GM18951 (cell line): ENCODE measurements at regions not wholly inside any gene's neighbourhood (a gene's known extent, or its start where the extent isn't known, plus 50 kb on each side); places are given as distances from the start of the nearest gene placed in this dataset.
"Not testable (repeated sequence)": the region's sequence is repeated elsewhere in the genome, so short reads cannot be mapped to it uniquely, and the experiment has no call there.

Source experiments
- POLR2A ChIP-seq: IDR thresholded peaks from 4 replicates; pipeline ENCODE4 v1.6.1; 2011; ENCODE audit warnings: mild to moderate bottlenecking; ENCODE audit not compliant: insufficient read length, insufficient read depth; ENCODE audit errors: extremely low read depth
- in situ Hi-C: fragments of 300-500 bp; cut with MboI; formaldehyde crosslinking; loops from one replicate; pipeline ENCODE4 v1.12.0; 2022; ENCODE audit warnings: low sequenced_read_pairs, mixed read lengths, inconsistent platforms; ENCODE audit not compliant: unreplicated experiment

DNA sequence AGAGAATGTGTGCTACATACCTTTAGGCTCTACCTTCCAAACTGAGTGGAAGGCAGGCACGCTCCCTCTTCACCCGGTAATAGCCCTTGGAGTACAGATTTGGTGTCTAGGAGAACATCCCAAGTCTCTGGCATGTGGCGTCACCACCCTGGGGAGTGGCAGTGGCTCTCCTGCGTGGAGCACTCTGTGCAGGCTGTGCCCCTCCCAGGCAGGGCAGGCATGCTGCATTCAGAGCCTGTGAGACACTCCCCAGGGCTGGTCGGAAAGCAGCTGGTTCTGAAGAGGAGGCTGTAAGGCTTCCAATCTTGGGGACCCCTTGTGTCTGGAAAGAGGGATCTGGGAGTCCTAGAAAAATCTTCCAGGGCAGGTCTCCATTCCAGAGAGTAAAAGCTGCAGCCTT, 193.3 kb downstream of the ANKRD30B start:
- in situ Hi-C loops: no loop called here
- TF ChIP-seq POLR2A: no peak

DNA sequence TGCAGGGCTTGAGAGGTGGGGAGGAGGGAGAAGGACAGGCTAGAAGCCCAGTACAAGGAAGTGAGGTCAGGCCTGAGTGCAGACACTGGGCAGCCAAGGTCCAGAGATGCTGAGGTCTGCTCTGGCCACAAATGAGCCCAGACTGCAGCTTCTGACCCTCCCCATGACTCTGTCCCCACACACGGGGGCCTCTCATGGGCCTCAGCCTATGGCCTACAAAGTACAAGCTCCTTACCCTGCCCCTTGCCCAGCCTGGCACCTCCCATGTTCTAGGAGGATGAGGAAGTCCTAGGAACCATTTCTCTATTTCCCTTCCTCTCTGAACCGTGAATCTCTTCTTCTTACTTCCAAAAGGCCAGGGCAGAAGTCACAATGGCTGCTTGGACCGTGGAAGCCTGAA, 193.8 kb downstream of the ANKRD30B start:
- in situ Hi-C loops: no loop called here
- TF ChIP-seq POLR2A: no peak

DNA sequence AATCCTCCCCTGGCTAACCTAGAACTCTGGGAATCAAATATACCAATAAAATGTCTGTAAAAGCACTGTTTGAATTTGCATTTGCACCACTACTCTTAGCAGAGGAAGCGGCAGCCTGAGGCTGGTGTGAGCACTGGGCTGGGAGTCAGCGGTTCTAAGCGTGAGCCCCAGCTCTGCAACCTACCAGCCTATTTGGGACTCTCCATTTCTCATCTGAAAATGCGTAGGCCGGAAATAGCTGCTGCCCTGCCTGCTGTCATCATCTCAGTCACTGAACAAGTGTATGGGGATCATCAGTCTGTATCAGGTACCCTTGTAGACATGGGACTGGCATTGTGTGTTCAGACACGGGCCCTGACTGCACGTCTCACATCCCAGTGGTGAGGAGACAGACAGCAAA, 194.3 kb downstream of the ANKRD30B start:
- no peak for TF ChIP-seq POLR2A
- in situ Hi-C loops: no loop called here

DNA sequence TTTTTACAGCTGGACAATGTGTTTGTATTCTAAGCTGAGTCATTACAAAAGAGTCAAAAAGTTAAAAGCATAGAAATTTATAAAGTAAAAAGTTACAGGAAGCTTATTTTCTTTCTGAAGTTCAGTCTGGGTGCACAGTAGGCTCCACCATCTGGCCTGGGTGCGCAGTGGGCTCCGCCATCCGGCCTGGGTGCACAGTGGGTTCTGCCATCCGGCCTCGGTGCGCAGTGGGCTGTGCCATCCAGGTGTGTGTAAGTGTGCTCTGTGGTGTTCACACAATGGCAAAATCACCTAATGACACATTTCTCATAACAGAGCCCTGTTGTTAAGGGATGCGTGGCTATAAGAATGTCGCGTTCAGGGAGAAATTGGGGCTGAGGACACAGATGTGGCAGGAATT, 195.5 kb downstream of the ANKRD30B start:
- no peak for TF ChIP-seq POLR2A
- in situ Hi-C loops: no loop called here

DNA sequence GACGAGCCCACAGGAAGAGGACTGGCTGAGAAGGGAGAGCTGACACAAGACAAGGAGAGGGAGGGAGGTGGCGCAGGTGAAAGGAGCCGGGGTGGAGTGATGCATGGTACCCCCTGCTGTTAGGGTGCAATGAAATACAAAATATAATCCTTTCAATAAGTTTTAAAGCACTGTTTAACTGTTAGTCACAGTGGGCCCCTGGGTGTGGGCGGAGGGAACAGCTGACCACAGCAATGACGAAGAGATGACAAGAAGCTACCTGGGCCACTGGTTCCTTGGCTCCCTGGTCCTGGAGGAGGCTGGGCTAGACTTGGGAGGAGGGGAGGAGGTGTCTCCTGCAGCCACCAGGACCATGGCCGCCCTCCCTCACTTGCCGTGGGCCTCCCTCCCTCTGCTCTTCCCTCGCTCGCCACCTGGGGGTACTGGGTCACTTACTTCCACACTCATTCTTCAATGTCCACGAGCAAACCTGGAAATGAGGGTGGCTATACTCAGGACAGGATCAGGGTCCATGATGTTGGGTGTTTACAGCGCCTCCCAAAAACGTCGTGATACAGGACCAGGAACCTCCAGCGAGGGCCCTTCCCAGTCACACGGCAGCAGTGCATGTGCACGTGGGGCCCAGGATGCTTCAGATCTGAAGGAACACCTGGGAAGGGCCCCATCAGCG, 196.1 kb downstream of the ANKRD30B start:
- no peak for TF ChIP-seq POLR2A
- in situ Hi-C loops: no loop called here

DNA sequence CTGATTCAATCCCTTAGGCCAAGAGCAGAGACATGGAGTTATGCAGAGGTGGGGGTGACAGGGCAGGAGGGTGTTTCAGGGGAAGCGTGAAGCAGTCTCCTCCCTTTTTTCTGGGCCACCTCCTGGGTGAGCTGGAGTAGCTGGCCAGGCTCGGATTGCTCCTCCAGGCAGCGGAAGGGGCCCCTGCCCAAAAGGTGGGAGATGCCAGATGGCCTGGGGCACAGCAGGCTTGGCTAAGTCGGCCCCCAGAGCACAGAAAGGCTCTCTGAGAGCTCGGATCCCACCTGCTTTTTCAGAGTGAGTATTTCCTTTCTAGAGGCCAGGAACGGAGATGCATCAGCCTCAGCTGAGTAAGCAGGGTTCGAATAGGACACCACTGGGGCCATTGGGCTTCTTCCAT, 196.9 kb downstream of the ANKRD30B start:
- in situ Hi-C loops: no loop called here
- TF ChIP-seq POLR2A: no peak

DNA sequence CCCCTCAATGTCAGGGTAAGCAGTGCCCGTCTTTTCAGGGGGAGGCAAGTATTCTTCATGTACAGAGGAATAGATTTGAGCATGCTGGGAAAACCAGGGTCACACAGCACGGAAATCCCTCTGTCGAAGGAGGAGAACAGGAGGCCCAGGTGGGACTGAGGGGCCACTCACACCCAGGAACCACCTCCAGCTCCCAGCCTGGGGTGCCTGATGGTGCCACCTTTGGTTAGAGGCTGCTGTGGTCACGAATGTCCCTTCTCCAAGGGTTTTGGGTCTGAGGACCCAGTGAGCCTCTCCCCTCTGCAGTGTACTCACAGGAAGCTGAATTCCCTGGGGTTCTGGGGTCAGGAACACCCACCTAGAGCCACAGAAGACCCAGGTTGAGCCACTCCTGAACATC, 197.3 kb downstream of the ANKRD30B start:
- TF ChIP-seq POLR2A: no peak
- in situ Hi-C loops: no loop called here

DNA sequence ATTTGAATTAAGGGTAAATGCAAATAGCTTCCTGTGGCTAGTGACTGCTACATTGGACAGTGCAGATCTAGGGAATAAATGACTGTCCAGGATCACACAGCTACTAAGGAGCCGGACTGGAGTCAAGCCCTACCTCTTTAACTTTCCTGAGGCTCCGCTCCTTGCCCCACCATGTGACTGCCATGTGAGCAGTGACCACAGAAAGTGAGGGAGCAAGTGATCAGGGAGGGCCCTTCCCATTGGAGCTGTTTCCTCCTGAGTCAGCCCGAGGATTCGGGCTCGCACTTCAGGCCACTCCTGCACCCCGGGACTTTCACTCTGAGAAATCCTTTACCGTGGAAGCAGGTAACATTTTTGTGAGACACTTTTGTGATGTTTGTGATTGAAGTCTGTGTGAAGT, 198.0 kb downstream of the ANKRD30B start:
- no peak for TF ChIP-seq POLR2A
- in situ Hi-C loops: no loop called here

DNA sequence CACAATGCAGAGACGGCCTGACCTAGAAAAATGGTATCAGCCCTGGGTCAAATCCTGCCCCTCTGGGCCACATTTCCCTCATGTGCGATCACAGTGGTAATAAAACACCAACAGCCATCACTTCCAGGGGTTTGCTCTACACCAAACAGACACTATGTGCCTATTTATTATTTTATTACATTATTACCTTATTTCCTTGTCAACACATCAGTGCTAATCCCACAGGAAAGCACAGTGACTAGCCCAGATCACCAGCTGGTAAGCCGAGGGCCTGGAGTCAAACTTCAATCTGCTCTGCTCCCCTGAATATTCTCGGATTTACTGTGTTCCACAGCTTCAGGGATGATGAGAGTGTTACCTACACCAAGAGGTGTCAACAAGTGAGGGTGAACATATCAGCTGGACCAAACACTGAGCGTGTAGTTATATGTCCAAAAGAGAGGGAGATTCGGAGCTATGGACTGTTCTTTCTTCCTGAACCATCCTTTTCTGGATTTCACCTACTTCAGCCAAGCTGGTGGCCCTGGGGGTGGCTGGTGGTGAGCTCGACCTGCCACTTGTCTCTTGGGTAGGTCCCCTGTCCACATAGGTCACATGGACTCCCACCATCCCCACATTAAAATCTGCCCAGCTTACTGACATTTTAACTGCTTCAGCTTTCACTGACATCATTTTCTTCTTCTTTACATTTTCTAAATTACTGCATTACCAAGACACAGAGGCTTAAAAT, 198.9 kb downstream of the ANKRD30B start:
- in situ Hi-C loops: not testable (repeated sequence)

DNA sequence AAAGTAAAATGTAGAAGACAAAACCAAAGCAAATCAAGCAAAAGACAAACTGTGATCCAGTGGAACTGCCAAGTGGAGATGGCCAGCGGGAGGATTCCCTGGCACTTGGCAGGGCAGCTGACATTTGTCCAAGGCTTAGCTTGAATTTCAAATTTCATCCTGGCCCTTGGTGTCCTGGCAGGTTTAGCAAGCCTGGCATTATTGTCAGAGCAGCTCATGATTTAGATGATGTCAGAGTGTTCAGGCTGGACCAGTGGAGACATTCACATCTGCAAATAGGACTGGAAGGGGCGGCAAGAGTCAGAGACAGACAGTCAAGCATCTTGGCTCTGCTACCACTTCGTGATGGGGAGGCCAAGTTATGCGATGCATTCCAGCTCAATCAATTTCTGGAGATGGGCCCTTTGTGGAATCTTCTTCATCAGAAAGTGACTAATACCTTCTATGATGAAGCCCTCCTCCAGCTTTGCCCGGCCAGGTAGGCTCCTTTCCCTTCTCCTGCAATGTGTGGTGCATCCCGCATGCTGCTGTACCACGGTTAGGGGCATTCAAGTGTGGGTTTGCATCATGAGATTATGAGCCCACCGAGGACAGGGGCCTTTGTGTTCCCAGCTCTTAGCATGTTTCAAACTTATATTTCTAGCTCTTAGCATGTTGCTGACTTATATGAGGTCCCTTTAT, 199.7 kb downstream of the ANKRD30B start:
- in situ Hi-C loops: no loop called here
- no peak for TF ChIP-seq POLR2A

DNA sequence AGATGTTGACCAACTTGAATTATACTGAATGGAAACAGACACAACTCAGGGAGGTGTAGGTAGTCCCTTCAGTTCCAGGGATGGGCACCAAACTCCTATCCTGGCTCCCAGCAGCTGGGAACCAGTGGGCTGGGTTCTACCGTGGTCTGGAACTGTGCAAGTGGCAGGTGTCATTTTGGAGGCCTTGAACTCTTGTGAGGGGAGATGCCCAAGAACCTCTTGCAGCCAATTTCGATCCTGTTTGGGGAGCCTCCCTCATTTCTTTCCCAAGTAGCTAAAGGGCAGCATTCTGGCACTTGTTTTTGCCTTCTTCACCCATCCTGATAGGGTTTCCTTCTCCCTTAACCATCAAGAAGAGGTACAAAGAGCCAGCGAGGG, 200.2 kb downstream of the ANKRD30B start:
- in situ Hi-C loops: no loop called here
- no peak for TF ChIP-seq POLR2A

DNA sequence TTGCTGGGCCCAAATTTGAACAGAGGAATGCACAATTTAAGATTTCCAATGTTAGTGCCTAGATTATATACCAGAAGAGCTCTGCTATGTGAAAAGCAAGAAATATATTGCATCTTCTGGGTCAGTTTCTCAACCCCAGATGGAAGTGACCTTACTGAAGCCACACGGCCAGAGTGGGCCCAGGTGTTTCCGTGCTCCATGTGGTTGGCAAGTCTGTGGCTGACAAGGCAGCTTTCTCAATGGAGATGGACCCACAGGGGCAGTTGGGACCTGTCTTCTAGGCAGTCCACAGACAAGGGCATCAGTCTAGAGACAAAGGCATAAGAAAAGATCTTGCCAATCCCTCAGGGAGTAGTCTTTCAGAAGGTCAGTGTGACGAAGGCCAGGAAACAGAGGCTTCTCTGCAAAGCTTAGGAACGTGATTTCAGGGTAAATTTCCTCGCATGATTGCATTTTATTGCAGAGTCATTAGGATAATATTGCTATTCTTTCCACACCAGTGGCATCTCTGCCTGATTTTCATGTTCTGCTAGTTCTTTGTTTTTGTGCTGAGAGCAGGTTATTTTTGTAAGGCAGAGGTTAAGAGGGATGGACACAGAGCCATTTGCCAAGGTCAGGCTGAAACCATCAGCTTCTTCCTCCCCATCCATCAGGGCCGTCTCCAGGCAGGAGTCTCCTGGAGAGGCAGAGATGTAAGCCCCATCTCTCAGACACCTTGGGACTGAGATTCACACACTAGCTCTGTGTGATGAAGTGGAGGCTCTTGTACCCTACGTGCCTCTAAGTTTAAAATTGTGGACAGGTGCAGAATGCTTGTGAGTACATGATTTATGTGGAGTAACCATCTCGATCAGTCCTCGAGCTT, 202.1 kb downstream of the ANKRD30B start:
- in situ Hi-C loops: no loop called here
- no peak for TF ChIP-seq POLR2A

DNA sequence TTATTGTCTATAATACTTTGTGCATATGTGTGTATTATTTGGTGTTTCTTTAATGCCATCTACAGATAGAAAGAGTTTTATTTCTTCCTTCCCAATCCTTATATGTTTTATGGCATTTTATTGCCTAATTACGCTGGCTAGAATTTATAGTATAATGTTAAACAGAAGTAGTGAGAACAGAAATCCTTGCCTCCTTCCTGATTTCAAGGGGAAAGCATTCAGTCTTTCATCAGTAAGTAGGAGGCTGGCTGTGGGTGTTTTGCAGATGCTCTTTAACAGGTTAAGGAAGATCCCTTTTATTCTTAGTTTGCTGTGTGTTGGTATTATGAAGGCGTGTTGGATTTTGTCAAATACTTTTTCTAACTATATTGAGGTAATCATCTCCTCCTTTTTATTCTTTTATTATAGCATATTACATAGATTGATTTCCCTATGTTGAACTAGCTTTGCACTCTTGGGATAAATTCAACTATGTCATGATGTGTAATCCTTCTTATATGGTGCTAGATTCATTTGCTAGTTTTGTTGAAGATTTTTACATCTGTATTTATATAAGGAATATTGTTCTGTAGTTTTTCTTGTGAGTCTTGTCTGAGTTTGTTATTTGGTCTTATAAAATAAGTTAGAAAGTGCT, 204.6 kb downstream of the ANKRD30B start:
- in situ Hi-C loops: not testable (repeated sequence)
